Muscle layer of colon (tissue), 2 donors: ENCODE measurements at regions not wholly inside any gene's neighbourhood (a gene's known extent, or its start where the extent isn't known, plus 50 kb on each side); places are given as distances from the start of the nearest gene placed in this dataset.

ENCODE experiments used
- H3K27ac ChIP-seq: one replicate; pipeline ENCODE4 v1.7.0; 2013; ENCODE audit warnings: low read depth, mild to moderate bottlenecking, low read length, moderate library complexity
- H3K27me3 ChIP-seq, 2 donors: one replicate each; pipeline ENCODE4 v1.7.0; 2013; ENCODE audit warnings: low read length in 2 of 2, mild to moderate bottlenecking in 2 of 2; ENCODE audit not compliant: insufficient read depth in 2 of 2, control insufficient read depth in 1 of 2
- H3K36me3 ChIP-seq: one replicate; pipeline ENCODE4 v1.7.0; 2013; ENCODE audit warnings: mild to moderate bottlenecking, low read length; ENCODE audit not compliant: insufficient read depth
- H3K4me1 ChIP-seq: one replicate; pipeline ENCODE4 v1.7.0; 2013; ENCODE audit warnings: mild to moderate bottlenecking, low read length; ENCODE audit not compliant: insufficient read depth
- H3K4me3 ChIP-seq, 2 donors: one replicate each; pipeline ENCODE4 v1.7.0; 2013; ENCODE audit warnings: low read length in 2 of 2, low read depth in 1 of 2, mild to moderate bottlenecking in 1 of 2, moderate library complexity in 1 of 2
- H3K9ac ChIP-seq: one replicate; pipeline ENCODE4 v1.7.0; 2013; ENCODE audit warnings: low read length
- H3K9me3 ChIP-seq: one replicate; pipeline ENCODE4 v1.7.0; 2013; ENCODE audit warnings: mild to moderate bottlenecking, low read length
- donor health status: abdominal sarcoma.
- donor health status: Adenocarcinoma of cecum.

- Histone ChIP-seq H3K9me3 (peaks cover 3% of the 10 kb centered on the region), H3K9ac (no peak overlapping the region), H3K27ac (no peak overlapping the region), H3K27me3 (no peaks in the 10 kb centered on the region), H3K4me3 (no peak overlapping the region), H3K4me1 (no peaks in the 10 kb centered on the region), H3K36me3 (no peaks in the 10 kb centered on the region)
Observed at GRCh38 chr5:117010574-117010973, 436.0 kb upstream of the SEMA6A start.

- no peak overlapping the region for H3K9ac ChIP-seq
- no peaks in the 10 kb centered on the region for H3K36me3 ChIP-seq
- no peaks in the 10 kb centered on the region for H3K27me3 ChIP-seq
- no peaks in the 10 kb centered on the region for H3K4me1 ChIP-seq
- no peak overlapping the region for H3K4me3 ChIP-seq
- no peaks in the 10 kb centered on the region for H3K9me3 ChIP-seq
- no peak overlapping the region for H3K27ac ChIP-seq
Observed at GRCh38 chr5:116998024-116998423, 423.4 kb upstream of the SEMA6A start.

- Histone ChIP-seq H3K36me3 (no peaks in the 10 kb centered on the region), H3K9ac (no peak overlapping the region), H3K27me3 (no peaks in the 10 kb centered on the region), H3K9me3 (no peaks in the 10 kb centered on the region), H3K4me3 (no peak overlapping the region), H3K27ac (no peak overlapping the region), H3K4me1 (no peaks in the 10 kb centered on the region)
Observed at GRCh38 chr5:116992681-116993080, 418.1 kb upstream of the SEMA6A start.

GRCh38 chr5:116989995-116990394 lies 415.4 kb upstream of the SEMA6A start:
- Histone ChIP-seq H3K9me3 (no peaks in the 10 kb centered on the region), H3K4me3 (no peak overlapping the region), H3K27me3 (no peaks in the 10 kb centered on the region), H3K4me1 (no peaks in the 10 kb centered on the region), H3K36me3 (no peaks in the 10 kb centered on the region), H3K27ac (no peak overlapping the region), H3K9ac (no peak overlapping the region)

- no peak overlapping the region for H3K27ac ChIP-seq
- no peaks in the 10 kb centered on the region for H3K4me1 ChIP-seq
- H3K4me3 ChIP-seq: no peak overlapping the region
- no peak overlapping the region for H3K9ac ChIP-seq
- no peaks in the 10 kb centered on the region for H3K36me3 ChIP-seq
- H3K9me3 ChIP-seq: no peaks in the 10 kb centered on the region
- no peaks in the 10 kb centered on the region for H3K27me3 ChIP-seq
Observed at GRCh38 chr5:116982035-116982434, 407.4 kb upstream of the SEMA6A start.

GRCh38 chr5:116980581-116980980 lies 406.0 kb upstream of the SEMA6A start:
- H3K4me3 ChIP-seq: no peak overlapping the region
- no peaks in the 10 kb centered on the region for H3K4me1 ChIP-seq
- H3K36me3 ChIP-seq: no peaks in the 10 kb centered on the region

GRCh38 chr5:116976767-116977166 lies 402.1 kb upstream of the SEMA6A start:
- no peaks in the 10 kb centered on the region for H3K36me3 ChIP-seq
- H3K4me1 ChIP-seq: no peaks in the 10 kb centered on the region
- H3K9me3 ChIP-seq: no peaks in the 10 kb centered on the region
- H3K9ac ChIP-seq: no peak overlapping the region
- no peak overlapping the region for H3K27ac ChIP-seq
- no peaks in the 10 kb centered on the region for H3K27me3 ChIP-seq
- no peak overlapping the region for H3K4me3 ChIP-seq

More at GRCh38 chr5:116980581-116980980, 406.0 kb upstream of the SEMA6A start:
- H3K9ac ChIP-seq: no peak overlapping the region
- H3K9me3 ChIP-seq: no peaks in the 10 kb centered on the region
- no peak overlapping the region for H3K27ac ChIP-seq
- no peaks in the 10 kb centered on the region for H3K27me3 ChIP-seq

- no peaks in the 10 kb centered on the region for H3K36me3 ChIP-seq
- H3K27ac ChIP-seq: no peak overlapping the region
Observed at GRCh38 chr5:116971131-116971530, 396.5 kb upstream of the SEMA6A start.

GRCh38 chr5:116970318-116970717 lies 395.7 kb upstream of the SEMA6A start:
- no peaks in the 10 kb centered on the region for H3K27me3 ChIP-seq

More at GRCh38 chr5:116971131-116971530, 396.5 kb upstream of the SEMA6A start:
- no peak overlapping the region for H3K9ac ChIP-seq
- no peaks in the 10 kb centered on the region for H3K27me3 ChIP-seq
- no peaks in the 10 kb centered on the region for H3K9me3 ChIP-seq
- no peaks in the 10 kb centered on the region for H3K4me1 ChIP-seq
- no peak overlapping the region for H3K4me3 ChIP-seq

GRCh38 chr5:116964438-116964837 lies 389.8 kb upstream of the SEMA6A start:
- no peak overlapping the region for H3K9ac ChIP-seq
- no peak overlapping the region for H3K27ac ChIP-seq
- H3K4me1 ChIP-seq: no peaks in the 10 kb centered on the region
- H3K9me3 ChIP-seq: no peaks in the 10 kb centered on the region
- no peak overlapping the region for H3K4me3 ChIP-seq
- H3K36me3 ChIP-seq: no peaks in the 10 kb centered on the region
- H3K27me3 ChIP-seq: no peaks in the 10 kb centered on the region

More at GRCh38 chr5:116970318-116970717, 395.7 kb upstream of the SEMA6A start:
- no peak overlapping the region for H3K4me3 ChIP-seq
- no peak overlapping the region for H3K9ac ChIP-seq
- H3K9me3 ChIP-seq: no peaks in the 10 kb centered on the region
- no peaks in the 10 kb centered on the region for H3K36me3 ChIP-seq
- H3K4me1 ChIP-seq: no peaks in the 10 kb centered on the region
- H3K27ac ChIP-seq: no peak overlapping the region

GRCh38 chr5:116961021-116961420 lies 386.4 kb upstream of the SEMA6A start:
- no peaks in the 10 kb centered on the region for H3K36me3 ChIP-seq
- no peak overlapping the region for H3K4me3 ChIP-seq
- no peak overlapping the region for H3K27ac ChIP-seq
- H3K9ac ChIP-seq: no peak overlapping the region
- H3K4me1 ChIP-seq: no peaks in the 10 kb centered on the region
- no peaks in the 10 kb centered on the region for H3K9me3 ChIP-seq
- H3K27me3 ChIP-seq: no peaks in the 10 kb centered on the region

GRCh38 chr5:116959843-116960242 lies 385.2 kb upstream of the SEMA6A start:
- H3K9me3 ChIP-seq: no peaks in the 10 kb centered on the region
- no peak overlapping the region for H3K4me3 ChIP-seq
- H3K27ac ChIP-seq: no peak overlapping the region
- H3K27me3 ChIP-seq: no peaks in the 10 kb centered on the region
- H3K4me1 ChIP-seq: no peaks in the 10 kb centered on the region
- no peaks in the 10 kb centered on the region for H3K36me3 ChIP-seq
- no peak overlapping the region for H3K9ac ChIP-seq
